ENCODE measurements at regions not wholly inside any gene's neighbourhood (a gene's known extent, or its start where the extent isn't known, plus 50 kb on each side); places are given as distances from the start of the nearest gene placed in this dataset.
"Not testable (repeated sequence)": the region's sequence is repeated elsewhere in the genome, so short reads cannot be mapped to it uniquely, and the experiment has no call there.

- DNase-seq, result no peak
These were observed 86.2 kb upstream of the FOXN2 start for GRCh38 chr2:48228345-48228684.

GRCh38 chr2:48229063-48229462 lies 85.4 kb upstream of the FOXN2 start:
- no peak for DNase-seq

GRCh38 chr2:48230834-48231233 lies 83.6 kb upstream of the FOXN2 start:
- no peak for DNase-seq

- no peak for DNase-seq
These were observed 82.1 kb upstream of the FOXN2 start for GRCh38 chr2:48232351-48232750.

GRCh38 chr2:48233005-48233404 lies 81.5 kb upstream of the FOXN2 start:
- no peak for DNase-seq

GRCh38 chr2:48233824-48234223 lies 80.7 kb upstream of the FOXN2 start:
- DNase-seq, result not testable (repeated sequence)

- no peak for DNase-seq
These were observed 79.4 kb upstream of the FOXN2 start for GRCh38 chr2:48235076-48235475.

GRCh38 chr2:48238381-48238780 lies 76.1 kb upstream of the FOXN2 start:
- no peak for DNase-seq

GRCh38 chr2:48240912-48241311 lies 73.6 kb upstream of the FOXN2 start:
- DNase-seq, result no peak

- peak; percentile 66 for DNase-seq
These were observed 67.3 kb upstream of the FOXN2 start for GRCh38 chr2:48247206-48247605.

GRCh38 chr2:48248251-48248933 lies 66.1 kb upstream of the FOXN2 start:
- peak; percentile 93 for DNase-seq

- peak; percentile 64 for DNase-seq
These were observed 65.5 kb upstream of the FOXN2 start for GRCh38 chr2:48249025-48249424.

GRCh38 chr2:48249631-48250473 lies 64.6 kb upstream of the FOXN2 start:
- peak; percentile 21 for DNase-seq

GRCh38 chr2:48250474-48250844 lies 64.0 kb upstream of the FOXN2 start:
- DNase-seq, result no peak

- no peak for DNase-seq
These were observed 63.5 kb upstream of the FOXN2 start for GRCh38 chr2:48250943-48251342.

- no peak for DNase-seq
These were observed 62.9 kb upstream of the FOXN2 start for GRCh38 chr2:48251437-48252148.

- DNase-seq, result no peak
These were observed 61.2 kb upstream of the FOXN2 start for GRCh38 chr2:48253301-48253700.

GRCh38 chr2:48254839-48255238 lies 59.6 kb upstream of the FOXN2 start:
- no peak for DNase-seq

- DNase-seq, result no peak
These were observed 57.0 kb upstream of the FOXN2 start for GRCh38 chr2:48257456-48257855.

- DNase-seq, result no peak
These were observed 55.9 kb upstream of the FOXN2 start for GRCh38 chr2:48258481-48259149.

GRCh38 chr2:48259811-48260210 lies 54.7 kb upstream of the FOXN2 start:
- no peak for DNase-seq

- no peak for DNase-seq
These were observed 49.9 kb upstream of the FOXN2 start for GRCh38 chr2:48264627-48265026.
